ENCODE measurements at regions not wholly inside any gene's neighbourhood (a gene's known extent, or its start where the extent isn't known, plus 50 kb on each side); places are given as distances from the start of the nearest gene placed in this dataset.

- TF ChIP-seq CTCF (IDR thresholded peaks at IDR 0.05) = no peak
- TF ChIP-seq POLR2AphosphoS5 (IDR thresholded peaks at IDR 0.05) = no peak
- TF ChIP-seq POLR2A (IDR thresholded peaks at IDR 0.05; ENCODE audit: low read depth) = no peak
- TF ChIP-seq EP300 (IDR thresholded peaks at IDR 0.05) = no peak
Observed at GRCh38 chr7:109864230-109864629, 1226.7 kb upstream of the LRRN3 start.

Data from esophagus muscularis mucosa (tissue), 4 donors.